OCI-M1 (cell line): ENCODE measurements at regions not wholly inside any gene's neighbourhood (a gene's known extent, or its start where the extent isn't known, plus 50 kb on each side); places are given as distances from the start of the nearest gene placed in this dataset.

Source experiments
- DNase-seq: peaks from one replicate; lab custom pipeline; 2025; lab: John Stamatoyannopoulos, UW

DNA sequence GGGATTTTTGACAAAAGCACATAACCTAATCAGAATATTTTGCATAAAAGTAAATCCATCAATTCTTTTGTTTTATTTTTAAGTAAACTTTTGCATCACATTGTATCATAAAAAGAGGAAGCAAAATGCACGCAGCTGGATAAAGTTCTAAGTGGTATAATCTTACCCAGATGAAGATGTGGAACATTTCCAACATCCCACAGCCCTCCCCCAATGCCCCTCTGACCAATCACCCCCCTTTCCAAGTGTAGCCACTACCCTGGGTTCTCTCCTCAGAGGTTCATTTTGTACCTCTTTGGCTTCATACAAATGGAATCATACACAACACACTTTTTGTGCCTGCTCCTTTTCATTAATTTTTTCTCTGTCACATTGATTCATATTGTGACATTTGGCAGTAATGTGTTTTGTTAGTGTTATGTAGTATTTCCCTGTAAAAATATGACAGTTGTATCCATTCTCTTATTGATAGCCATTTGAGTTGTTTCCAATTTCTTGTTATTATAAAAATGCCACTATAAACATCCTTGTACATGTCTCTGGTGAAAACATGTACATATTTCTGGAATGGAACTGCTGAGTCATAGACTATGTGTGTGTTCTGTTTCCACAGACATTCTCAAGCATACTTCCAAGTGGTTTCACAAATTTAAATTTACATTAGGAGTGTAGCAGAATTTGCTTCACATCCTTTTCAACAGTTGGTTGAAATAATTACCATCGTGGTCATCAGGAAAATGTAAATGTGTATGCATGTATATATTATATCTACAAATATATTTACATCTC, 92.9 kb upstream of the SYNDIG1 start:
- peak; percentile 1 for DNase-seq

DNA sequence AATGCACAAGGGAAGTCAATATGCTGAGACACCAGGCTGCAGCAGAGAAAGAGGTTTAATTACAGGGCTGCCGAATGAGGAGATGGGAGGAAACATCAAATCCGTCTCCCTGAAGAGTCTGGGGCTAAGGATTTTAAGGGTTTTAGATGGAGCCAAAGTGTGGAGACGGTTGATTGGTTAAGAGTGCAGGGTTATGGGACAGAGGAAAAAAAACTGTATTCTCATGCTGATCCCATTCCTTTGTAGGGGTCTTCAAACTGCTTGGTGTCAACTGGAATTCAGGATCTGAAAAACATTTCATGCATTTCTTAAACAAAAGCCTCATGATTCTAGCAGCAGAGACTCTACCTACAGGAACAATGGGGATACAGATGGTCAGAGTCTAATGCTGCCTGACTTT, 96.1 kb upstream of the SYNDIG1 start:
- DNase-seq: no peak

DNA sequence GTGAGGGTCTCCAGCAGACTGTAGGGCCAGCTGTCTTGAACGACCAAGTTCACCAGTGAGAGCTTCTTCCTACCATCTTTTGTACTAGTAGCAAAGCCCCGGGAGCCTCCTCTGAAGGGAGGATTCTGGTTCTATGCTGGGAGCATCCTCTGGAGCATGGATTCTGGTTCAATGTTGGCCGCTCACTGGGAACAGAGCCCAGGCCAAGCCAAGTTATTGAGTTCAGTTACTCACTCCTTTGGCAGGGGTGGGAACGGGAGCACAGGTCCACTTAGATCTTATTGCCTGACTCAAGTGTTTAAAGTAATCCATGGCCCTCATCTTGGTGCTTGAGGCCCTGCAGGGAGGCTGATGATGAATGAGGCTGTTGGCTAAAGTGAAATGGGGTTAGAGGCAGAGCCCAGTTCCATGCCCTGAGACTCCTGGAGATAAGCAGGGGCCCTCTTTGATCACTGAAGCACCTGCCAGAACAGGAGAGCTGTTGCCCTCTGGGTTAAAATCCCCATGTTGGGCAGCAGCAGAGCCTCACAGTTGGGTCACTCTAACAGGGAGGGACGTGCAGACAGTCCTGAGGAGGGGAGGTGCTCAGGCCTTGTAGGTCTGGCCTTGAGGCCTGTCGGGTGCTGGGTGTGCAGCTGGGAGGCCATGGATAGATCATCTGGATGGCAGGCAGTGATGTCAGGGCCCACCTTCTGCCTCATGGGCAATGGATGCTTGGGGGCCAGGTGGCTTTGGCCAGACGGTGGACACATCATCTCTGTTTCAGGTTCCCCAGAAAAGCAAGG, 98.3 kb upstream of the SYNDIG1 start:
- no peak for DNase-seq

DNA sequence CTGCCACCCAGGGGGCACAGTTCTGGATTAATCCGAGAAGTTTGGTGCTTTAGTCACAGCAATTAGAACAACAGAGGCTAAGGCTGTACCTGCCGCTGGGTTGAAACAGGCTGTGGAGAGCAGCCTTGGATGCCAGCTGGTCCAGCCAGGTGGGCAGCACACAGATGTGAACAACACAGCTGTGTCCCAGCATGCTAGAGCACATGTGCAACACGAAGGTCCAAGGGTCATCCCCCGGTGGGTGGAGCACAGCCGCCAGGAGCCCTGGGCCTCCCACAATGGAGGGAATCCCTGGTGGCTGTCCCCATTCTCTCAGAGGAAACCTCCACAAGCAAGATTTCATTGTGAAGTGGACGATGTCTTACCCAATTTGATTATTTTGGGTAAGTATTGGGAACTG, 99.2 kb upstream of the SYNDIG1 start:
- DNase-seq: no peak

DNA sequence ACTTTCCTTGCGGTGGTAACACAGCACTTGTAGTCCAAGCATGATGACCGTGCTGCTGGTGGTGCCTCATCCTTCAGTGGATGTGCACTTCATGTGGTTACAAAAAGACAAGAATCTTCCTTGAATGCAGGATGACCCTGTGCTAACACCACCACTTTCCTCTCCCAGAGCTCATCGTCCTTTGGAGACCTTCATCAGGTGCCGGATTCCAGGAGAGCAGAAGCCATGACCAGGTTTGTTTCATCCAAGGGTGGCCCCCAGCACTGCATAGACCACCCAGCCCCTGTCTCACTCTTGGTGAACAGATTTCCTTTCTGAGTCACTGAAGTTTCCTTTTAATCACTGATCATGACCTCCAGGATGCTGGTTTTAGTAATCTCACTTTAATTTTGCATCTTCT, 101.2 kb upstream of the SYNDIG1 start:
- no peak for DNase-seq

DNA sequence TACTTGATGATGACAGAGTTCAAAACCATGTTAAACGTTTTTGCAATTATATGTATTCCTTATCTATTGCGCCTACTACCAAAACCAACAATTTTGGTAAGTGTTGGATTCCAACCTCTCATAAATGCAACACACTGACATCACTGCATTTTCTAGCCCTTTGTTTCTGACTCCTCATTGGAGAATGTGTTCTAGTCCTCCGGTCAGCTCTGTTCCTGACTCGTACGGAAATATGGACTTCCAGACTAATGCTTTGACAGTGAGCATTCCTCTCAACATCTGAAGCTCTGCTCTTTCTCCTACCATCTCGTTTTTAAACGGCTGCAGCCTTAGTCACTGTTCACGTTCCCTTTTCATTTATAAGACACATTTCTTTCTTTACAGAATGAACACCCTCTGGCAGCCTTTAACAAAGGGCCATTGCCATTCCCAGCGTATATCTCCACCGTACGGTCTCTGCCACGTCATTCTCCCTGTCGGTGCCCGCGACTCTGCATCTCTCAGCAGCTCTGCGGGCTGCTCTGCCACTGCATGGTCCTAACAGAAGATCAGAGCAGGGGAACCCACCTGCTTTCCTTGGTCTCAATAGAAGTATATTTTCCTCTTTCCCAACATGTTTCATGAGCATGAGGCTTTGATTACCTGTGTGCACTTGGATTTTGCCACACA, 103.0 kb upstream of the SYNDIG1 start:
- no peak for DNase-seq

DNA sequence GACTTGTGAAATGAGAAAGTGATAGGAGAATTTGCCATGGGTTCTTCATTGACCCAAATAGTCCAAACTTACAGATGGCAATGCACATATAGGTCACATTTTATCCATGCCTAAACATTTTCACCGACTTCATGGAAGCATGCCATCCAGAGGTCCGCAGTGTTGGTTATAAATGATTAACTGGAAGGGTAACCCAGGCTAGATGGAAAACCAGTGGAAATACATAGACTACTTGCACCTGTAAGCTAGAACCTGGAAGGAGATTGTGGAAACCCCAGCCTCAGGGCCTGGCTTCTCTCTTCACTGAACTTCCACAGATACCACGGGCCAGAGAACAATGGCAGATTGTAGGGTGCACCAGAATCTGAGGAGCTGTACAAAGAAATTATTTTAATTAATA, 103.8 kb upstream of the SYNDIG1 start:
- DNase-seq: no peak

DNA sequence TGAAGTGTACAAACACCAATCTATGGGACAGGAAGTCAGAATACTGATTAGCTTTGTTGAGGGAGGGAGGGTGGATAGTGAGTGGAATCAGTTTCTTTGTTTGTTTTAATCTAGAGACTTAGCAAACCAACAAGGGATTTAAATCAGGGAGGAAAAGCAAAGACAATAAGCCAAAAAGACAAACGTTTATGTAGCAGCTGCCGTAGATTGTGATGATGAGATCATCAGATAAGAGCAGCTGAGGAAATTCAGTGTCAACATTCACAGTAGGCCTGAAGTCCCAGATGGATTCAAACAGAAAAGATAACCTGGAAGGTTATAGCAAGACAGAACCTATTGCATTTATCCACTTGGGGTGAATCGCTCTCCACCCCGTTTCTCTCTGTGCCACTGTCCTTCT, 104.9 kb upstream of the SYNDIG1 start:
- DNase-seq: no peak

DNA sequence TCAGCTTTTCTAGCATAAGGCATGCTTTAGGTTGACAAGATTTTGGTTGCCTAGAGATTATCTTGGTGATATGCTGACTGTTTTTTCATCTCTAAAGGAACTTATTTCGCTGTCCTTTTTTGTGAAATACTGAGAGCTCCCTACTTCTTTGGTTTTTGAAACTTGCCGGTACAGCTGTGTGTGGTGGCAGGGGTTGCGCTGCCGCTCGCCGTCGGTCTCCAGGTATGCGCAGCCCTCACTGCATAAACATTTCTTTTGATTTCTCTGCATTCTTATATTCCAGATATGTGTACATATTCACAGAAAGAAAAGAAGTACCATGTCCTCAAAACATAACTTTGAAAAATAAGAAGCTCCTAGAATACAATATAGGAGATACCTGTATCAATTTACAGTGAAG, 106.4 kb upstream of the SYNDIG1 start:
- DNase-seq: no peak

DNA sequence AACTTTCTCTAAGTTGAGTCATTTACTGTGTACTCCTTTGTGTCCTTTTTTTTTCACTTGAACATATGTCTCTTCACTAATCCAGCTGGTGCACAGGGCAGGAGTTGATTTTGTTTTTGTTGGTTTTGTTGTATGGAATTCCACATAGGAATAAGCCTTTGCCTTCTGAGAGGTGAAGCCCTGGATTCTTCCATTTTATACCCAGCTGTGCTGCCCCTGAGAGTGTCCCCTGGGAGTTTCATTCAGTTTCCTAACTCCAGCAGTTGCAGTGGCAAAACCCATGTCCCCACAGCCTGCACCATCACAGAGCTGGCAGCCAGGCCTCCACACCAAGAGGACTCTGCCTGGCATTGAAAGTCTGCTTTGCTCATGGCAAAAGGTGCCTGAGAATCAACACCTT, 107.3 kb upstream of the SYNDIG1 start:
- no peak for DNase-seq

DNA sequence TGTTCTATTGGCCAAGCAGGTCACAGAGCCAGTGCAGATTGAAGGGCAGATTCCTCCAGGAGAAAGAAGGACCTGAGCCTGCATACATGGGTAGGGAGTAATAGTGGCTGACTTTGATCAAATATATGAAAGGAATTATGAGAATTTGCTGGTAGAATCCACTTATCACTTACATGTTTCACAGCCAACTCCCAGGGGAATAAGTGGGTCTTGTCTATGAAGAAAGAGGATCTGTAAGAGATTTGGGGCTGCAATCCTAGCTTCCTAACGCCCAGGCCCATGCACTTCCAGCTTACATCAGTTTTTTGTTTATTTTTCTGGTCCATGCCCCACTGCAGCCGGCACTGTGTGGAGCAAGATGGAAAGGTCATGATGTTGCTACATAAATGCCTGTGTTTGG, 107.9 kb upstream of the SYNDIG1 start:
- DNase-seq: no peak

DNA sequence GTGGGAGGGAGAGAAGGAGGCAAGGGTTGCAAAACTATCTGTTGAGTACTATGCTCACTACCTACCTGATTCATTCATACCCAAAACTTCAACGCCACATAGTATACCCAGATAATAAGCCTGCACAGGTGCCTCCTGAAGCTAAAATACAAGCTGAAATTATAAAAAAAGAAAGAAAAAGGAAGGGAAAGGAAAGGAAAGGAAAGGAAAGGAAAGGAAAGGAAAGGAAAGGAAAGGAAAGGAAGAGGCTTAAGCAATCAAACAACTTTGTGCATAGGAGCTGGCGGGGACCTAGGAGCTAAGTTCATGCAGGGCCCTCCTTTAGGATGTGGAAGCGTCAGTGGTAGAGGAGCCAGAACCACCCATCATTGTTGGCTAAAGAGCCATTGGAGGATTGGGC, 108.9 kb upstream of the SYNDIG1 start:
- DNase-seq: no peak

DNA sequence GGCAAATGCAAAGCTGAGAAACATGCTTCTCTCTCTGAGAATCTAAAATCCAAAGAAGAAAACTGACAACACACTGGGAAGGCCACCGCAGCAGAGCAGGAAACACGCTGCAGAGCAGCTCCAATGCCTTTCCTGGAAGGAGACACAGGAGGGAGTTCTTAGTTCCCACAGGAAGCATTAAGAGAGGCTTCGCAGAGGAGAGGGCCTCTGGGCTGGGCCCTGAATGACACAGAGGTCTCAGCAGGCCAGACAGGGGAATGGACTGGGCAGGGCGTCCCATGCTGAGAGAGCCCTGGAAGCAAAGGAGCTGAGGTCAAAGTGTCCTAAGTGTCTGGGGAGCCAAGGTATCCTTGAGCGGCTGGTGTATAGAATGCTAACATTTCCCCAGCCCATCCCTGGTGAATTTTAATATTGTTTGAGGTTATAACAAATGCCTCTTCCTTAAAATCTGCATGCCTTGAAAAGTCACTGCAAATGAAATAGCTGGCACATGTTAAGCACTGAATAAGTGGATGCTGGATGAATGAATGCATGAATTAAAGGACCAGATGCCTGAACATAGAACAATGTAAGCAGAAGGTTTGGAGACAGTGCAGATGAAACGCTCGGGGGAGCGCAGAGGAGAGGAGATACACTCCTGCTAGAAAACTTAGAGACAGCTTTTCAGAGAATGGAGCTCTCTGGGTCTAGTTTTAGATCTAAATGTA, 110.0 kb upstream of the SYNDIG1 start:
- no peak for DNase-seq

DNA sequence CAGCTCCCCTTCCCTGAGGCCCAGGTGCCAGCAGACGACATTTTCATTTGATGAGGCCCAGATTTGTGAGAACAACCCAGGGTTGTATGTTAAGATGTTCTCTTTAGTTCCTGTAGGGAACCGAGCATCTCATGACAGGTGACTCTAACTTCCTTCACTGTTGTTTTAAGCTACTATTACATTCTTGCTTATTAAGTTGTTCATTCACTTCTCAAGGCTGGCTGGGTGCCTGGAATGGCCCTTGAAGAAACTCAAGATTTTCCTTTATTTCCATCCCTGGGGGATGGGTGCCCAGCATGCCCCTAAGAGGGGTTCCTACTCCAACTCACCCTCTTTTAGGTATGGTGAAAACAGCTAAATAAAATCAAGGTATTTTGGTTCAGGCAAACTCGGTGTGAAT, 111.5 kb upstream of the SYNDIG1 start:
- DNase-seq: no peak

DNA sequence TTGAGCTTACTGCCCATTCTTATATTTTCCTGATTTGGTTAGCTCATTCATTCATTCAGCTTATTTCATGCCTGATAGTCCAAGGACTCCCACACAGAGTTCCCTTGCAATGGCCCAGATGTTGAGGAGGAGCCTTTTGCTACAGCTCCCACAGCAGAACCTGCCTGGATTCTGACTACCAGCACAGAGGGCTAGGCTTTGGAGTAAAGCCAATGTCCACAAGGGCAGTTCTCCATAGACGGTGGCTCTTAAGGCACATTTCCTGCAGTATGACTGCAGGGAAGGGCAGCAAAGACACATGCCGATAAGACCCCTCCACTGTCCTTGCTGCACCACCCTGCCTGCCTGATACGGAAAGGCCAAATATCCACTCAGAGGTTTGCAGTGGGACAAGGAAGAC, 112.3 kb upstream of the SYNDIG1 start:
- no peak for DNase-seq

DNA sequence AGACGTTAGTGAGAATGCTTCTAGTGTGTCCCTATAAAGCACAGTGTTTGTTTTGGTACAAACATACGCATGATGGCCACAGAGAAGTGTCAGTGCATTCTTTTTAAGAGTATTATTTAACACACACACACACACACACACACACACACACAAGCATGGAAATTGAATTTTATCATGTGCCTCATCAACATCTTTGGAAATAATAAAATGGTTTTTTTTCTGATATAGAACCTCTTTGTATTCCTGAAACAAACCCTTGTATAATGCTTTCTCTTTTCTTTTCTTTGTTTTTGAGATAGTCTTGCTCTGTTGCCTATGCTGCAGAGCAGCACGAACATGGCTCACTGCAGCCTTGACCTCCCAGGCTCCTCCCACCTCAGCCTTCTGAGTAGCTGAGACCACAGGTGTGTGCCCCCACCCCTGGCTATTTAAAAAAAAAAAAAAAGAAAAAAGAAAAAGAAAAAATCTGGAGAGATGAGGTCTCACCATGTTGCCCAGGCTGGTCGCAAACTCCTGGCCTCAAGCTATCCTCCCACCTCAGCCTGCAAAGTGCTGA, 116.2 kb upstream of the SYNDIG1 start:
- DNase-seq: no peak

DNA sequence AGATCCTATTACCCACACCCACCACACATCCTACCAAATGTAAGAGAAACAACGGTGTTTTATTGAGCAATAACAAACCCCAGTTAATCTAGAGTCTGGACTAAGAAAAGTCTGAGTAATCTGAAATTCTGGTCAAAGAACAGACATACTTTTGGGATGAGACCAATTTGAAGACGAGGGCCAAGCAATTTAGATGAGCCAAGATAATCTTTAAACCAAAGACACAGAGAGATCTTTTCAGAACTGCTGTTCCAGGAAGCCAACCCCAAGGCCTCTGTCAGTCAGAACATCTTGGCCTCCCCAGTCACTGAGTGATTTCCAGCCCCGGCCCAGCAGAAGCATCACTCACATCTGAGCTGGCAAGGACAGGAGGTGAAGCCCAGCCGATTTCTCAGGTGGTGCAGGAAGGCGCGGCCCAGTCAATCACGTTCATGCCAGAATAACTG, 118.5 kb upstream of the SYNDIG1 start:
- DNase-seq: no peak

DNA sequence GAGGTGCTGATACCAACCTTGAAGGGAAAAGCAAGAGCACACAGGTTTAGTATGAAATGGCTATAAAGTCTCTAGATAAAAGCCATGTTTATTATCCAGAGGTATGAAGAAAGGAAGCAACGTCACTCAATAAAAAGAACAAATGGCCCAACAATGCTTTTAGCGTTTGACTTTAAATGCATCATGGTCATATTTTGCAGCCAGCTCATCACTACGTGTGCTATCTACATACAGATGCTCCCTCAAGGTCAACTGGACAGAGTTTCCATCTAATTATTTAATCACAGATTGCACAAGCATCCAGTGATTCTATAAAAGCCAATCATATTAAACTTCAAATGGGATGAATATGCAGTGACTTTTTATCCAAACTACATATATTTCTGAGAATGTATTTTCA, 127.6 kb upstream of the SYNDIG1 start:
- DNase-seq: no peak

DNA sequence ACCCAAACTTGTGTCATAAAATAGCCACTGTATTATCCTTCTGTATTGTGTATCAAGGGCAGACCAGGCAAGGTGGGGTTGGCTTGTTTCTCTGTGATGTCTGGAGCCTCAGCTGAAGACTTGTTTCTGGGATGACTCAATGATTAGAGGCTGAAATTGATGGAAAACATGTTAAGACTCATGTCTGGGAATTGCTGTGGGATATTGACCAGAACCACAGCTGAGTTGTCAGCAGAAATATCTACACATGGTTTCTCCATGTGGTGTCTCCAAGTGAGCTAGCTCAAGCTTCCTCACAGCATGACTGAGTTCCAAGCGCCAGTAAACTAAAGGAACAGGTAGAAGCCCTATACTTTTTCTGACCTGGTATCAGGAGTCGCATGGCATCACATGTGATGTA, 128.5 kb upstream of the SYNDIG1 start:
- no peak for DNase-seq

DNA sequence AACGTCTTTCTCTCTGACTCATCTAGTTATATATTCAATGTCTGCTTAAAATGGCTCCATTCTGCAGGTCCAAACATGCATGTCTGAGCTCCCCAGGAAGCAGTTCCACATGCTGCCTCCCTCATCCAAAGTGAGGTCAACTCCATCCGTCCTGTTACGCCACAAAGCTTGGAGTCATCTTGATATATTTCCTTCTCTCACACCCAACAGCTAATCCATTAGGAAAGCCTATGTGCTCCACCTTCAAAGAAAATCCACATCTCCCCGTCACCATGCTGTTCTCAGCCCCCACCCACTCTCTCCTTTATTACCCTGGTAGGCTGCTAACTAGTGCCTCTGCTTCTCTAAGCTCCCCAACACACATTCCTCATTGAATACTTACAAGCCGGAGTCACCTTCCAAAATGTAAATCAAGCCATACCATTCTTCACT, 130.2 kb upstream of the SYNDIG1 start:
- DNase-seq: no peak

DNA sequence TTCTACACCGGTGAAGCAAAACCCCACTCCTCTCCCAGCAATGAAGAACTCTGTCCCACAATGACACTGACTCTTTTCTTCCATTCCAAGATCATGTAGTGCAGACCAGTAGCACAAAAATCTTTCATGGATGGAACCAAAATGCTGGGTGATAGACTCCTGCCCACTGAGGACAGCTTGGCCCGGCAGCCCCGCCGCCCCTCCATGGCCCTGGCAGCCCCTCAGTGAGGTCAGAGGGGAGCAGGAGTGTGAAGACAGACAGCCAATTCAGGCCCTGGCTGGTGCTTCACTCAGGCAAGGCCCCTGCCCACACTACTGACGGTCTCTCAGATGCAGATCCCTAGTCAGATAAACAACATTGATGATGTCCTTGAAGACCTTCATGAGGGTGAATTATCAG, 131.9 kb upstream of the SYNDIG1 start:
- no peak for DNase-seq

DNA sequence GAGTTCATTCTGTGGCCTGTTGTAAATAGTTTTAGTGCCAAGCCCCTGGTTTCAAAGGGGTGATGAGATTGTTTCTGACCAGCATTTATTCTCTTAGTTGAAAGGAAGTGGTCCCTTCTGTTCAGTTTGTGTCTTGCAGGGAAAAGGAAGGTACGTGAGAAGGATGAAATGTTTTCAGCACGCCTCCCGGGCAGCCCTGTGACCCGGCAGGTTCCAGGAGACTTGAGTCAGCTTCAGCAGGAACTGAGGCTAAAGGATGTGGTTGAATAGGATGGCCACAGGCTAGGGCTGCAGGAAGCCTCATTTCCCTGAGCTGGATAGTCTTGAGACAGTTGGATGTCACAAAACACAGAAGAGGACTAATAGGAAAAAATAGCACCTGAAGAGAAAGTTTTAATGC, 132.4 kb upstream of the SYNDIG1 start:
- DNase-seq: no peak
